NCI-H2029 treated with DMSO at 0.1 percent for 48 hours (cell line): ENCODE measurements at regions not wholly inside any gene's neighbourhood (a gene's known extent, or its start where the extent isn't known, plus 50 kb on each side); places are given as distances from the start of the nearest gene placed in this dataset.
"Not testable (repeated sequence)": the region's sequence is repeated elsewhere in the genome, so short reads cannot be mapped to it uniquely, and the experiment has no call there.

ENCODE experiments used
- DNase-seq: peaks from one replicate; lab custom pipeline; 2025; lab: John Stamatoyannopoulos, UW

- DNase-seq: no peak
Measured at GRCh38 chrX:40853004-40853815, 117.9 kb upstream of the MED14 start.

- DNase-seq: no peak
Measured at GRCh38 chrX:40853816-40854123, 118.4 kb upstream of the MED14 start.

- no peak for DNase-seq
Measured at GRCh38 chrX:40854242-40854641, 118.9 kb upstream of the MED14 start.

- DNase-seq: no peak
Measured at GRCh38 chrX:40855411-40855810, 120.1 kb upstream of the MED14 start.

- no peak for DNase-seq
Measured at GRCh38 chrX:40855932-40856515, 120.7 kb upstream of the MED14 start.

- not testable (repeated sequence) for DNase-seq
Measured at GRCh38 chrX:40861952-40862554, 126.7 kb upstream of the MED14 start.

- not testable (repeated sequence) for DNase-seq
Measured at GRCh38 chrX:40863260-40863659, 127.9 kb upstream of the MED14 start.

GRCh38 chrX:40863671-40864070, 128.3 kb upstream of the MED14 start:
- DNase-seq: no peak

GRCh38 chrX:40864972-40865371, 129.6 kb upstream of the MED14 start:
- DNase-seq: no peak

- DNase-seq: no peak
Measured at GRCh38 chrX:40866893-40867292, 131.6 kb upstream of the MED14 start.

GRCh38 chrX:40867352-40867751, 132.0 kb upstream of the MED14 start:
- no peak for DNase-seq

GRCh38 chrX:40868868-40869267, 133.5 kb upstream of the MED14 start:
- no peak for DNase-seq

GRCh38 chrX:40870982-40871381, 135.6 kb upstream of the MED14 start:
- not testable (repeated sequence) for DNase-seq

GRCh38 chrX:40871385-40872082, 136.2 kb upstream of the MED14 start:
- DNase-seq: no peak

GRCh38 chrX:40872351-40872750, 137.0 kb upstream of the MED14 start:
- DNase-seq: no peak

- DNase-seq: no peak
Measured at GRCh38 chrX:40875476-40875875, 140.1 kb upstream of the MED14 start.

- DNase-seq: no peak
Measured at GRCh38 chrX:40877887-40878286, 142.5 kb upstream of the MED14 start.

GRCh38 chrX:40878766-40879165, 143.4 kb upstream of the MED14 start:
- DNase-seq: no peak

- not testable (repeated sequence) for DNase-seq
Measured at GRCh38 chrX:40879172-40879571, 143.8 kb upstream of the MED14 start.

GRCh38 chrX:40880712-40881111, 145.4 kb upstream of the MED14 start:
- DNase-seq: no peak

GRCh38 chrX:40883021-40883619, 147.8 kb upstream of the MED14 start:
- DNase-seq: no peak

GRCh38 chrX:40885989-40886388, 150.6 kb upstream of the MED14 start:
- no peak for DNase-seq
